Ectodermal cell (in vitro differentiated cells): ENCODE measurements at regions not wholly inside any gene's neighbourhood (a gene's known extent, or its start where the extent isn't known, plus 50 kb on each side); places are given as distances from the start of the nearest gene placed in this dataset.

Experiments
- H3K27ac ChIP-seq: 2 replicates; pipeline ENCODE4 v1.7.0; 2013; ENCODE audit warnings: mild to moderate bottlenecking, low read depth, low read length; ENCODE audit not compliant: insufficient read depth, poor library complexity, severe bottlenecking
- H3K27me3 ChIP-seq: 2 replicates; pipeline ENCODE4 v1.7.0; 2013; ENCODE audit warnings: mild to moderate bottlenecking, low read length; ENCODE audit not compliant: insufficient read depth, control insufficient read depth, poor library complexity, severe bottlenecking
- H3K36me3 ChIP-seq: one replicate; pipeline ENCODE4 v1.7.0; 2013; ENCODE audit warnings: low read length; ENCODE audit not compliant: control insufficient read depth, insufficient read depth
- H3K4me1 ChIP-seq: one replicate; pipeline ENCODE4 v1.7.0; 2013; ENCODE audit warnings: low read length; ENCODE audit not compliant: control insufficient read depth, insufficient read depth
- H3K4me3 ChIP-seq: 2 replicates; pipeline ENCODE4 v1.7.0; 2013; ENCODE audit warnings: low read depth, low read length, control low read depth; ENCODE audit not compliant: insufficient read depth
- H3K9me3 ChIP-seq: 2 replicates; pipeline ENCODE4 v1.7.0; 2013; ENCODE audit warnings: mild to moderate bottlenecking, low read length, moderate library complexity; ENCODE audit not compliant: control insufficient read depth
- WGBS, 2 experiments: methylation state at CpG; one replicate each; pipeline ENCODE4 v1.1.7; 2013; ENCODE audit warnings: missing lambda C conversion rate in 2 of 2; 5-methylcytosine and 5-hydroxymethylcytosine counted together

DNA sequence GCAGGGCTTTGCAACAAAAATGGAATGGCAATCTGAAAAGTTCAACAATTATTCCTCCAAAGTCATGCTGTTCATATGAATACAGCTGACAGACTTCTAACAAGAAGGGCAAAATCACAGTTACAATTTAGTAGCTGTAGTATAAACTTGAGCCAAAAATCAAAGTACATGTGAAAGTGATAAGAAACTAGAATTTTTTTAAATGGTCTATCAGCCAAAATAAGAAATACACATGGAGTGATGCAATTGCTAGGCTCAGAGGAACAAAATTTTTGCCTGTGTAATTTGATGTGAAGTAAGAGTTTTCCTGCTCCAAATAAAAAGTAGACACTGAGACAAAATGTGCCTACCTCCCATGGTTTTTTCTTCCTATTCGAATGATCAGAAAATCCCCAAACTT is 167.7 kb upstream of the CDKN3 start:
- Histone ChIP-seq H3K36me3 (no peaks in the 10 kb centered on the region), H3K27ac (no peak overlapping the region), H3K9me3 (no peaks in the 10 kb centered on the region), H3K4me1 (no peaks in the 10 kb centered on the region), H3K27me3 (peaks cover 11% of the 10 kb centered on the region), H3K4me3 (no peak overlapping the region)
- WGBS, 2 experiments = 88 to 100% methylated on average over 1 of the region's 1 CpG

GRCh38 chr14:54230645-54231044 is 166.2 kb upstream of the CDKN3 start:
- H3K36me3 ChIP-seq = no peaks in the 10 kb centered on the region
- WGBS, 2 experiments = 100% methylated on average over 1 of the region's 1 CpG
- H3K4me1 ChIP-seq = no peaks in the 10 kb centered on the region
- no peak overlapping the region for H3K4me3 ChIP-seq
- no peak overlapping the region for H3K27ac ChIP-seq
- H3K9me3 ChIP-seq = no peaks in the 10 kb centered on the region
- peaks cover 2% of the 10 kb centered on the region for H3K27me3 ChIP-seq

DNA sequence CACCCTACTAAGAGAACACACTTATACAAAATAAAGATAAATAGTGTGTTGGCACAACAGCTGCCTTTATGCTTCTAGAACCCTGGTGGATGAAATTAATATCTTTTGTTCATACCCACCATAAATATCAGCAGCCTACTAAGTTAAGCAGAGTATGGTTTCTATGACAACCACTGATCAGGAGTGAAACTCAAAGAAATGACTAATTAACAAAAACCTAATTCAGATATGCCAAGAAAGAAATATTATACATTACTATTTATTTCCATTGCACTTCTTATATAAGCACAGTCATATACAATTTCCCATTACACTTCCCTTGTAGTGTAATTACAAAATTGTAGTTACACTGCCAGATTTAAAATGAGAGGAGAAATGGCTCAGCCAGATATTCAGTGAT is 164.1 kb upstream of the CDKN3 start:
- Histone ChIP-seq H3K4me1 (no peaks in the 10 kb centered on the region), H3K4me3 (no peak overlapping the region), H3K27me3 (no peaks in the 10 kb centered on the region), H3K36me3 (no peaks in the 10 kb centered on the region), H3K9me3 (no peaks in the 10 kb centered on the region), H3K27ac (no peak overlapping the region)

GRCh38 chr14:54241517-54241916 is 155.3 kb upstream of the CDKN3 start:
- H3K9me3 ChIP-seq = no peaks in the 10 kb centered on the region
- H3K4me3 ChIP-seq = no peak overlapping the region
- no peak overlapping the region for H3K27ac ChIP-seq
- no peaks in the 10 kb centered on the region for H3K4me1 ChIP-seq
- no peaks in the 10 kb centered on the region for H3K36me3 ChIP-seq
- WGBS, 2 experiments = 85 to 87% methylated on average over 3 of the region's 3 CpGs
- no peaks in the 10 kb centered on the region for H3K27me3 ChIP-seq

- Histone ChIP-seq H3K36me3 (no peaks in the 10 kb centered on the region), H3K27ac (no peak overlapping the region), H3K4me1 (no peaks in the 10 kb centered on the region), H3K4me3 (no peak overlapping the region), H3K9me3 (no peaks in the 10 kb centered on the region), H3K27me3 (peaks cover 60% of the 10 kb centered on the region)
- 84 to 90% methylated on average over 4 of the region's 4 CpGs for WGBS, 2 experiments
Measured at GRCh38 chr14:54251356-54251755, 145.5 kb upstream of the CDKN3 start.

DNA sequence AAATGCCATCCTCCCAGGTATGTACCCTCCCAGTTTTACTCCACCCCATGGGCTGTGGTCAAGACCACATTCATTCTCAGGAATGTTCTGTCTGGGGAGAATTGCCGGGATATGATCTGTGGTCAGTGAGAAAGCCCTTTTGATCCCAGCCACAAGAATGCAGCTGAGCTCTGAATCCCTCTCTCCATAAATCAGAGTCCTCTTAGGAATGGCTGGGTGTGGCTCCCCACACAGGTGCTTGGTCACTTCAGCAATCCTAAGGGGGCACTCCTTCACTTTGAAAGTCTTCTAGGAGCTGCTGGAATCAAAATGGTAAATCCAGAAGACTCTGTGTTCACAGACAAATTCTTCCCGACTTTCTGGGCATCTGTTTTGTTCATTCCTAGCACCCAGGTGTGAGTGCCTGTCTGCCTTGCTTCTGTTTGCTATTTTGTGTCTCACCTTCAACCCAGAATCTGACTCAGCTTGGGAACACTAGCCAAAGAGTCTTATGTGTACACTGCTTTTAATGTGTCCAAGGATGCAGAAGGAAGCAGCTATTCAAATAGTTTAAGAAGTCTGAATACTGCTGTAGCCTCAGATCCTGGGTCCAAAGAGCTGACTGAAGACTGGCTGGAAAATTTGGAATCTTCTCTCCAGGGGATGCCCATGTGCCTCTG is 144.6 kb upstream of the CDKN3 start:
- no peak overlapping the region for H3K27ac ChIP-seq
- H3K36me3 ChIP-seq = no peaks in the 10 kb centered on the region
- 92 to 95% methylated on average over 2 of the region's 2 CpGs for WGBS, 2 experiments

GRCh38 chr14:54253195-54253947 is 143.4 kb upstream of the CDKN3 start:
- H3K27me3 ChIP-seq = peaks cover 75% of the 10 kb centered on the region
- WGBS, 2 experiments = 86 to 88% methylated on average over 4 of the region's 4 CpGs
- H3K36me3 ChIP-seq = no peaks in the 10 kb centered on the region
- peaks cover 9% of the 10 kb centered on the region for H3K4me1 ChIP-seq
- H3K4me3 ChIP-seq = no peak overlapping the region
- no peaks in the 10 kb centered on the region for H3K9me3 ChIP-seq
- no peak overlapping the region for H3K27ac ChIP-seq

More for the DNA sequence above, 144.6 kb upstream of the CDKN3 start:
- H3K27me3 ChIP-seq = peaks cover 69% of the 10 kb centered on the region
- no peaks in the 10 kb centered on the region for H3K4me1 ChIP-seq
- H3K9me3 ChIP-seq = no peaks in the 10 kb centered on the region
- no peak overlapping the region for H3K4me3 ChIP-seq

DNA sequence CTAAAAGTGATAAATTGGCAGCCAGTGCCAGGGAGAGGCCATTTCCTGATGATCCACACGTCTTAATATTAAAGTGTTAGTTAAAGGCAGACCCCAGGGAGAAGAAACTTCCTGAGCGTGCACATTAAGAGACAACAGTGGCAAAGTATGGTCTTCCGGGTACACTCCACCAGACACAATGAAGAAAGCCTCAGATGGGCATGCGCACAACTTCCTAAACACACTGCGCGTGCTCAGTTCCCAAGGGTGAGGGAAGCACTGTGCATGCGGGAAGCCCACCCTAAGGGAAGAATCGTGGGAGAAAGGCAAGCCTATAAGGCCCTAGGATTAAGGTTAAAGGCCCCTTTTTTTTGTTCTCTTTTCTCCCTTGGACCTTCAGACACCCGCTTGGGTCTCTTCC is 140.7 kb upstream of the CDKN3 start:
- 83 to 86% methylated on average over 9 of the region's 9 CpGs for WGBS, 2 experiments

GRCh38 chr14:54257424-54257823 is 139.4 kb upstream of the CDKN3 start:
- peaks cover 62% of the 10 kb centered on the region for H3K27me3 ChIP-seq
- peaks cover 19% of the 10 kb centered on the region for H3K4me1 ChIP-seq
- peak overlapping the region; percentile 70 for H3K27ac ChIP-seq
- no peaks in the 10 kb centered on the region for H3K36me3 ChIP-seq
- 14 to 28% methylated on average over 3 of the region's 3 CpGs for WGBS, 2 experiments
- H3K4me3 ChIP-seq = no peak overlapping the region
- H3K9me3 ChIP-seq = no peaks in the 10 kb centered on the region

More for the DNA sequence above, 140.7 kb upstream of the CDKN3 start:
- peaks cover 16% of the 10 kb centered on the region for H3K4me1 ChIP-seq
- no peaks in the 10 kb centered on the region for H3K9me3 ChIP-seq
- H3K27ac ChIP-seq = no peak overlapping the region
- no peaks in the 10 kb centered on the region for H3K36me3 ChIP-seq
- peaks cover 74% of the 10 kb centered on the region for H3K27me3 ChIP-seq
- no peak overlapping the region for H3K4me3 ChIP-seq

- 92 to 100% methylated on average over 1 of the region's 1 CpG for WGBS, 2 experiments
- Histone ChIP-seq H3K4me1 (peaks cover 19% of the 10 kb centered on the region), H3K27me3 (peaks cover 52% of the 10 kb centered on the region), H3K9me3 (no peaks in the 10 kb centered on the region), H3K4me3 (no peak overlapping the region), H3K36me3 (no peaks in the 10 kb centered on the region), H3K27ac (no peak overlapping the region)
Measured at GRCh38 chr14:54258382-54258781, 138.4 kb upstream of the CDKN3 start.
